Activated naive CD4-positive, alpha-beta T cell treated with anti-CD3 and anti-CD28 coated beads, Interleukin-2, amount 50 U/mL, for 72 hours (primary cell): ENCODE measurements at regions not wholly inside any gene's neighbourhood (a gene's known extent, or its start where the extent isn't known, plus 50 kb on each side); places are given as distances from the start of the nearest gene placed in this dataset.

Source experiments
- ATAC-seq, 2 donors: fragments of 150-1000 bp; cut with Tn5 transposase; 2 replicates each; pipeline ENCODE4 v1.10.0; 2021; ENCODE audit warnings: mild to moderate bottlenecking in 2 of 2, moderate library complexity in 2 of 2
- DNase-seq, 2 donors: peaks; one replicate each; pipeline ENCODE4 v3.0.0; 2021 to 2022; ENCODE audit warnings: low spot score in 2 of 2
- H3K27ac Mint-ChIP-seq, 2 donors: one replicate each; pipeline ENCODE4 v1.8.0; 2022; ENCODE audit warnings: mild to moderate bottlenecking in 2 of 2, mixed read lengths in 2 of 2
- H3K36me3 Mint-ChIP-seq, 2 donors: one replicate each; pipeline ENCODE4 v1.8.0; 2022; ENCODE audit warnings: mixed read lengths in 2 of 2
- H3K9me3 Mint-ChIP-seq, 2 donors: one replicate each; pipeline ENCODE4 v1.8.0; 2022; ENCODE audit warnings: mixed read lengths in 2 of 2

- no peak for DNase-seq
- H3K9me3 Mint-ChIP-seq = no peaks in the 10 kb centered on the region
Measured at GRCh38 chr9:93825348-93826115, 129.6 kb downstream of the BARX1 start.

GRCh38 chr9:93824386-93825294, 130.5 kb downstream of the BARX1 start:
- DNase-seq (no peak), ATAC-seq (no peak)
- Mint-ChIP-seq H3K9me3 (no peaks in the 10 kb centered on the region), H3K36me3 (no peaks in the 10 kb centered on the region), H3K27ac (no peak overlapping the region)

More at GRCh38 chr9:93825348-93826115, 129.6 kb downstream of the BARX1 start:
- H3K27ac Mint-ChIP-seq = no peak overlapping the region
- ATAC-seq = no peak
- H3K36me3 Mint-ChIP-seq = no peaks in the 10 kb centered on the region

GRCh38 chr9:93823245-93824072, 131.7 kb downstream of the BARX1 start:
- DNase-seq = no peak
- Mint-ChIP-seq H3K27ac (no peak overlapping the region), H3K9me3 (no peaks in the 10 kb centered on the region), H3K36me3 (no peaks in the 10 kb centered on the region)
- ATAC-seq = no peak

- Mint-ChIP-seq H3K27ac (no peak overlapping the region), H3K36me3 (no peaks in the 10 kb centered on the region), H3K9me3 (no peaks in the 10 kb centered on the region)
- ATAC-seq = no peak
- no peak for DNase-seq
Measured at GRCh38 chr9:93822229-93822628, 132.9 kb downstream of the BARX1 start.

GRCh38 chr9:93821307-93821703, 133.8 kb downstream of the BARX1 start:
- DNase-seq (no peak), ATAC-seq (no peak)
- H3K27ac Mint-ChIP-seq = no peak overlapping the region
- no peaks in the 10 kb centered on the region for H3K36me3 Mint-ChIP-seq
- H3K9me3 Mint-ChIP-seq = no peaks in the 10 kb centered on the region

- ATAC-seq (no peak), DNase-seq (no peak)
- no peaks in the 10 kb centered on the region for H3K9me3 Mint-ChIP-seq
- no peak overlapping the region for H3K27ac Mint-ChIP-seq
- H3K36me3 Mint-ChIP-seq = no peaks in the 10 kb centered on the region
Measured at GRCh38 chr9:93820667-93821306, 134.4 kb downstream of the BARX1 start.

GRCh38 chr9:93819905-93820304, 135.2 kb downstream of the BARX1 start:
- Mint-ChIP-seq H3K27ac (no peak overlapping the region), H3K36me3 (no peaks in the 10 kb centered on the region), H3K9me3 (no peaks in the 10 kb centered on the region)
- DNase-seq (no peak), ATAC-seq (no peak)

- no peaks in the 10 kb centered on the region for H3K9me3 Mint-ChIP-seq
- H3K27ac Mint-ChIP-seq = no peak overlapping the region
- DNase-seq = no peak
- ATAC-seq = no peak
- H3K36me3 Mint-ChIP-seq = no peaks in the 10 kb centered on the region
Measured at GRCh38 chr9:93818827-93819472, 136.2 kb downstream of the BARX1 start.

GRCh38 chr9:93818237-93818636, 136.9 kb downstream of the BARX1 start:
- DNase-seq (no peak), ATAC-seq (no peak)
- H3K27ac Mint-ChIP-seq = no peak overlapping the region
- H3K9me3 Mint-ChIP-seq = no peaks in the 10 kb centered on the region
- no peaks in the 10 kb centered on the region for H3K36me3 Mint-ChIP-seq

- DNase-seq (no peak), ATAC-seq (no peak)
- no peaks in the 10 kb centered on the region for H3K36me3 Mint-ChIP-seq
- H3K9me3 Mint-ChIP-seq = no peaks in the 10 kb centered on the region
- H3K27ac Mint-ChIP-seq = no peak overlapping the region
Measured at GRCh38 chr9:93815677-93816076, 139.5 kb downstream of the BARX1 start.

GRCh38 chr9:93815135-93815534, 140.0 kb downstream of the BARX1 start:
- Mint-ChIP-seq H3K9me3 (no peaks in the 10 kb centered on the region), H3K36me3 (no peaks in the 10 kb centered on the region), H3K27ac (no peak overlapping the region)
- DNase-seq (no peak), ATAC-seq (no peak)

GRCh38 chr9:93814077-93814956, 140.8 kb downstream of the BARX1 start:
- Mint-ChIP-seq H3K27ac (no peak overlapping the region), H3K9me3 (no peaks in the 10 kb centered on the region), H3K36me3 (no peaks in the 10 kb centered on the region)
- DNase-seq (no peak), ATAC-seq (no peak)

- H3K27ac Mint-ChIP-seq = no peak overlapping the region
- no peak for ATAC-seq
- H3K36me3 Mint-ChIP-seq = no peaks in the 10 kb centered on the region
- no peaks in the 10 kb centered on the region for H3K9me3 Mint-ChIP-seq
- DNase-seq = no peak
Measured at GRCh38 chr9:93813221-93814076, 141.7 kb downstream of the BARX1 start.

GRCh38 chr9:93812410-93812668, 142.8 kb downstream of the BARX1 start:
- no peaks in the 10 kb centered on the region for H3K36me3 Mint-ChIP-seq
- DNase-seq = no peak
- H3K27ac Mint-ChIP-seq = no peak overlapping the region
- no peak for ATAC-seq
- no peaks in the 10 kb centered on the region for H3K9me3 Mint-ChIP-seq
